Activated CD8-positive, alpha-beta memory T cell treated with anti-CD3 and anti-CD28 coated beads, Interleukin-2, amount 50 U/mL, for 48 hours (primary cell): ENCODE measurements at regions not wholly inside any gene's neighbourhood (a gene's known extent, or its start where the extent isn't known, plus 50 kb on each side); places are given as distances from the start of the nearest gene placed in this dataset.
A peak's percentile ranks its signal among the peaks of the same experiment; 100 is the strongest.
"Not testable (repeated sequence)": the region's sequence is repeated elsewhere in the genome, so short reads cannot be mapped to it uniquely, and the experiment has no call there.

Source experiments
- DNase-seq: peaks from one replicate; pipeline ENCODE4 v3.0.0-alpha.2; 2020

DNA sequence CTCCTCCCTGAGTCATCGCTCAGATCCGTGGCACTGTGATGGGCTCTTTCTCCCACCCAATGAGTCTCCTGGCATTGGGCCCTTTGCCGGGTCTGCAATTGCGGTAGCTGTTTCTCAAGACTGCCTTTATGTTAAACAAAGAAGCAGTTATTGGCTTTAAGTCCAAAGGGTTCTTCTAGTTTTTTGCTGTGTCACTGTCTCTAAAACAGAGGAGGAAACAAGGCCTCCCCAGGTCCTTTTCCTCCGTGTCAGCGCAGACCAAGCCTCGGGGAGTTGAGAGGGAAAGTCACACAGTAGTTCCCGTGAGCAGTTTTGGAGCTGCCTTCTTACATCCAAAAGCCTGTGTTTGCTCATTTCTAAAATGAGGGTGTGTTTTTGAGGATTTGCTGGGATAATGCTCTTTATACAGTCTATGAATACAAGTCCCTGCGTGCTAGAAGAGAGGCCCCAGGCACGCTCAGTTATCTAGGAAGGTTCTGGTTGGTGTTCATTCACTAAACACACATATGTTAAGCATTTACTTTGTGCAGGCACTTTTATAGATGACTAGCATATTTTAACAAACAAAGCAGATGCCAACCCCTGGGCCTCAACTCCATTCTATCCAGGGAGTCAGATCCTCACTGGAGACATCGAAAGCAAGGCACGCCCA lies 126.0 kb upstream of the PZP start:
- DNase-seq: no peak

DNA sequence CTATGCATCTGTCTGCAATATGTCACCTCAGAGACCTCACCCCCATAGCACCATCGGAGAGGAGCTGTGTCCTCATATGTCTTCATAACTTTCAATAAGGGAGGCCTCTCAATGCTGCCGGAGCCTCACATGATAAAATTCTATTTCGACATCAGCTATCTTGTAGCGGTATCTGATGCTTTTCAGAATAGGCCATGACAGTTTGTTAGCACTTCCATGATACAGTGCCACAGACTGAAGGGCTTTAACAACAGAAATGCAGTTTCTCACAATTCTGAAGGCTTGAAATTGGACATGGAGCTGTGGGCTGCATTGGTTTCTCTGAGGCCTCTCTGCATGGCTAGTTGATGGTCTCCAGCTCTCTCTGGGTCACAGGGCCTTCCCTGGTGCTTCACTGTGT lies 125.0 kb upstream of the PZP start:
- no peak for DNase-seq

DNA sequence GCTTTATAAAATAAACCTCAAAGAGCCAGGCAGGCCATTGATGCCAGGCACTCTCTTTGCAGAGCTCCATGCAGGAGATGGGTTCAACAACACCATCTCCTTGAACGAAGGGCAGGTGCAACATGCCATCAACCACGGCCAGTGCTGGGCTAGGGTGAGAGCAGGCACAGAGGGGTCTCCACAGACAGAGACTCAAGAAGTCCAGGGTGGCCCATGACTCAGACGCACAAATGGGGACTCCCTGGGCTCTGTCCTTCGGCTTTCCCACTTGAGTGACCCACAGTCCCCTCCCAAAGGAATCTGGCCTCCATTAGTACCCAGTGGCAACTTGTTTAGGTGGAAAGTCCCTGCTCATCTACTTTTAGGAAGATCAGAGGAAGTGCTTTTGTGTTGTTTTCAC lies 124.4 kb upstream of the PZP start:
- no peak for DNase-seq

DNA sequence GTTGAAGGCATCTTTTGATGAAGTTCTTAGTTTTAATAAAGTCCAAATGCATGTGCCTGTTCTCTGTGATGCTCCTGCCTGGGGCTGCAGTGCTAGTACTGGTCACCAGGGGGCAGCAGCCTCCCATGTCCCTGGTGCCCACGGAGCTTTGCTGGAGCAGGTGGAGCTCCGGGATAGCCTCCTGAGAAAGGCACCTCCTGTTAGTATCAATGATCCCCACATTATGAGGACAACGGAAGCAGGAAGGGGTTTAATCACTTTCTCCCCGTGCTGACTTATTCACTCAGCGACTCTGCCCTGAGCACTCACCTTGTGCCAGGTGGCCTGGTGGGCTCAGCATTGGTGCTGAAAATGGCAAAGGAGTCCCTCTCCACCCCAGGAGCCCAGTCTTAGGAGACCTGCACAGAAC lies 123.0 kb upstream of the PZP start:
- peak; percentile 91 for DNase-seq

DNA sequence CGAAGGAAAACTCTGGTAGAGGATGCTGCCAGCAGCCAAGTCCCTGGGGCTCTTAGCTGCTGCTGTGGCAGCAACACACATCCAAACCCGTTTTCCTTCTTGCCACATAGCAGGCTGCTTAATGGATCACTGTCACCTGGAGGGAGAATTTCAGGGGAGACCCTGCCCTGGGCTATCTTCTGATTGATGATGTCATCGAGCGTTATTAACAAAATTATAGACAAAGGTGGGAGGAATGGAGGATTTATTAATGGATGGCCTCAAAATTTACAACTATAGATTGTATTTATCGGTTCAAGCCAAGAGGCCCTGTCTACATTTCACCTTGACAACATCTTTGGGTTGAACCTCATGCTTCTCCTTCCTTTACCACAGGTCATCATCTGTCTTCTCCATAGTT lies 120.8 kb upstream of the PZP start:
- DNase-seq: no peak

DNA sequence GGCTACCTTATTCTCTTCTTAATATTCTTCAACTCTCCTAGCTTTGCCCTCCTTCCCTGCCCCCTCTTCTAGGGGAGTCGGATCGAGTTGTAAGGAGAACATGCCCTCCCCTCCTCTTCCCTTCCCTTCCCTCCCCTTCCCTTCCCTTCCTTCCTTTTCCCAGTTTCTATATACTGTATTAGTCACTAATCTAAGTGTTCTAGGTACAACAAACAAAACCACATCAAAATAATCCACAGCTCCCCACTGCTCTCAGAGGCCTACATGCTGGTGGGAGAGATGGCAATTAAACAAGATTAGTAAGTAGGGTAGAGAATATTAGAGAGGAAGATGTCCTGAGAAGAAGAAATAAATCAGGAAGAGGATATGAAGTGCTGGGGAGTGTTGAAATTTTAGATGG lies 119.9 kb upstream of the PZP start:
- DNase-seq: no peak

DNA sequence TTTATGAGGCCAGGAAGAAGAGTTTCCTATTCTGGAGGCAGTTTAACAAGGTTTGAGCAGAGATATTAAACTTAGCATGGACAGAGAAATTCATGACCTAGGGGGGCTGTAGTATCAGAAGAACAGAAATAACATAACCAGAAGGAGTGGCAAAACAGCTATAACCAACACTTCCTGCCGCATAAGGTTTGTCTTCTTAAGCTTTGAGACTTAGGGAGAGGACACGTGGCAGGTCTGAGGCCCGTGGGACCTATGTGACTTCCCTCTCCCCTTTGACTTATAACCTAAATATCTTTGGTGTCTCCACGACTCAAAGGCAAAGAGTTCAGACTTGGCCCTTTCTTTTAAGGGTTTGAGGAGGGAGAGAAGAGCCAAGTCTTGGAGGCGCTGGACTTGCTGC lies 119.1 kb upstream of the PZP start:
- no peak for DNase-seq

DNA sequence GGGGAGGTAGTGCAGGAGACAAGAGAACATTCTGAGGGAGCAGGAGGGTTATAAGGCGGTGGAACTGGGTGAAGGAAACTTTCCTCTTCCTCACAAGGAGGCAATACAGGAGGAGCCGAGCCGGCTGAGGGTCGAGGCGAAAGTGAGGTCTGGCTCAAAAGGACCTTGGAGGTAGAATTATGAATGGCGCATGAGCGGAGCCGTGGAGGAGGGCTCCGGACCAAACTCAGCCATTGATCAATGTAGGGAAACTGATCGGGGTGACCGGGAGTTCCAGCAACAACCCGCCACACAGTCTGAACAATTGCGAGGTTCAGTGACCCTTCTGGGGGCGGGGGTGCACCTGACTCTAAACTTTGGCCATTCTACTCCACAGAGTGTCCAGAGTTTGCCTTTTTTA lies 118.7 kb upstream of the PZP start:
- not testable (repeated sequence) for DNase-seq

DNA sequence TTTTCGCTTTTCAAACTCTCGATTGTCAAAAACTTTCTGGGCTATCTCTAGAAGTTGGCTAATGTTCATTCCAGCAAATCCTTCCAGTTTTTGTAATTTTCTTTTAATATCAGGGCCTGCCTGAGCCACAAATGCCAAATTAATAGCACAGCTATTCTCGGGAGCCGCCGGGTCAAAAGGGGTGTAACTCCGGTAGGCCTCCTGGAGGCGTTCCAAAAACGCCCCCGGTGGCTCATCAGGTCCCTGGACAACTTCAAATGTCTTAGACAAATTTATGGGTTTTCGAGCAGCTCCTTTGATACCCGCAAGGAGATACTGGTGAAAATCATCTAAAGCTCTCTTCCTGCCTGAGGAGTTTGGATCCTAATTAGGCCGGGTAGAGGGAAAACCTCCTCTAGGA lies 117.9 kb upstream of the PZP start:
- DNase-seq: no peak

DNA sequence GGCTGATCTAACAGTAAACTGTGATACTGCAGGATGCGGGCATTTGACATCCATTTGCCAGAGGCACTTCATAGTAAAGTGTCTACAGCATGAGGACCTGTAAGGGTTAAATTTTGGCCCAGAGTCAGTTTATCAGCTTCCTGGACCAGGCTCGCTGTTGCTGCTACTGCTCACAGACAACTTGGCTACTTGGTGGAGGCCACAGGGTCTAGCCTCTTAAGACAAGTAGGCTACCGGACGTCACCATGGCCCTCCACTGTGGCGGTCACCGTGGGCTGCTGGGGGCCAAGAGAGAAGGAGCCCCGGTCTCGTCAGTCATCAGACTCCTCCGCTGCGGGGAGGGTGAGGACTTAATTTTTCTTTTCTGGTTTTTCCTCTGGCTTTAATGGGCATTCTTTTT lies 117.3 kb upstream of the PZP start:
- no peak for DNase-seq

DNA sequence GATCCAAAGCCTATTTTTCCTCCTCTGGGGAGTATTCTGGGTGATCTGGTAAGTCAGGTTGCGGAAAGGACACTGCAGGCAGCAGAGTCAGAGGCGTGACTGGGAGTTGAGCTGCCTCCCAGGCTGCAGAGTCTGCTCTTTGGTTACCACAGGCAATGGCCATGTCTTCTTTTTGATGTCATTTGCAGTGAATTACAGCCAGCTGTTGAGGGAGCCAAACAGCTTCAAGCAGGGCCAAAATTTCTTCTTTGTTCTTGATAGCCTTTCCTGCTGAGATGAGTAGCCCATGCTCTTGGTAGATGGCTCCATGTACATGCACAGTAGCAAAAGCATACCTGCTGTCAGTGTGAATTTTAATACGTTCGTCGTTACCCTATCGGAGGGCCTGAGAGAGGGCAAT lies 116.6 kb upstream of the PZP start:
- no peak for DNase-seq

DNA sequence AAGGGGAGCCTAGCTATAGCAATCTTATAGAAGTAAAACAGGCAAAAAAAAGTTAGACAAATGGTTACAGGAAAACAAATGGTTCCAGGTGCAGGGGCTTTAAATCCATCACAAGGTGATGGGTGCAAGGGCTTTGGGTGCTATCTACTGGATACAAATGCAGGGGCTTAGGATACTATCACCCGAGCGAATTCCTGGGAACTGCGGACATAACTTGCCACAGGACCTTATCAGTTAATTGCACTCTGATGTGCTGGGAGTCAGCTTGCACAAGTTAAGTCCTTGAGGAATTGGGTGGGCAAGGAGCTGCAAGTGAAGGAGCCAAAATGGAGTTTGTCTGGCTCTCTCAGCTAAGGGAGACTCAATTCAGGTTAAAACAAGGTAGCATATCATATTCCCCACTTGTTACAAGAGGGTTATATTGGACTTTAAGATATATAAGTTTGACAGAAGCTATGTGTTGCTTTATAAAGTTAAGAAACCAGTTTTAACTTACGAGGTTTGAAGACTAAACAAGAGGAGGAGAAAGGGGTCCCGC lies 115.0 kb upstream of the PZP start:
- no peak for DNase-seq

DNA sequence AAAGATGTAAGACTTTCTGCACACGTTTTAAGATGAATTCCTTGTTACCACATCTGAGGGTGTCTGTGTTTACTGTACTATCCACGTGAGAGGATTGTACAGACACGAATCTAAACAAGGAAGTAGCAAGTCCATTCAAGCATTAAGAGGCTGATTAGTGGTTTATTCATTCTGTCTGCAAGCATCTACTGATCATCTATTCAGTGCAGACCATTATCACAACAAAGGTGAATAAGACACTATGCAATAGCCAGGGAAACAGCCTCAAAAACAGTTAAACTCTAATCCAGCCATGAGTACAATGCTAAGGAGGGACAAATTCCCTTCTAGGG lies 111.6 kb upstream of the PZP start:
- no peak for DNase-seq

DNA sequence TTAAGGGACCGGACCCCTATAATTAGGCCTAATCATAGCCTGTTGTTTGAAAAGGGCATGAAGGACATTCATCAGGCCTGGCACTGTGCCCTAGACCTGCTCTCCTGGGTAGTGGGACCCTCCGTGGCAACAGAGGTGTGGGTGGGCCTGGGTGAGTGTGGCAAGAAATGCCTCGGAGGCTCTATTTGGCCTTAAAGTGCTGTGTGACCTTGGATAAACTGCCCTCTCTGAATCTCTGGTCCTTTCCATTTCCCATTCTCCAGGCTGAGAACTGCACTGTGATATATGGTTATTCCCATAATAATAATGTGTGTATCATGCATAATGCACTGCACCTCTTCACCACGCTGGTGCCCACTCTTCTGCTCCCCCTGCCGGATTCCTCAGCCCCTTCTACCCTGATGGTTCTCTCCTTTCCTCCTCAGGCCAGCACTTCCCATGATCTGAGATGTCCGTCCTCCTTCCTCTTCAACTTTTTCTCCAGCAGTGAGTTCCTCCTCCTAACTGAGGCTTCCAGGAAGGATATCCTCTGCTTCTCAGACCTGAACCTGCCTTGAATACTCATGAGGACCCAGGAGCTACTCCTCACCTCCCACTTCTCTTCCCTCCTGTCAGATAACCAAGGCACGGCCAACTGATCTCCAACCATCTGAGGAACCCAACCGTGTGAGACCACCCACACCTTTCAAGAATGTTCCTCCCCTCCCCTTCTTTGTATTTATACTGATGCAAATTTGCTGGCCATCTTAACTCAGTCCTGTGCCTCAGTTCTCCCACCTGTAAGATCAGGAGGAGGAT lies 111.0 kb upstream of the PZP start:
- no peak for DNase-seq

DNA sequence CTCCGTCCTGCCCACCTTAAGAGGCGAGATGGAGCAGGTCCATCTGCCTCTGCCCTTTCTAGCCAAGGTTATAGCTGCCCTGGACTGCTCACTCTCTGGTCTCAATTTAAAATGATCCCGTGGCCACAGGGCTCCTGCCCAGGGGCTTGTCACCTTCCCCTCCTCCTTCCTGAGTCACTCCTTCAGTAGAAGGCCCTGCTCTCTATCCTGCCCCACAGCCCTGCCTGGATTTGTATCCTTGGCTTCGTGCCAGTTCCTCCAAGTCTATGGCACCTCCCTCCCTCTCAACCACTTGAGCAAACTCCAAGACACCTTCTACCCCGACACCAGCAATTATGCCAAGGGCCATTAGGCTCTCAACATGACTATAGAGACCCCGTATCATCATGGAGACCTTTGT lies 105.3 kb upstream of the PZP start:
- peak; percentile 23 for DNase-seq

DNA sequence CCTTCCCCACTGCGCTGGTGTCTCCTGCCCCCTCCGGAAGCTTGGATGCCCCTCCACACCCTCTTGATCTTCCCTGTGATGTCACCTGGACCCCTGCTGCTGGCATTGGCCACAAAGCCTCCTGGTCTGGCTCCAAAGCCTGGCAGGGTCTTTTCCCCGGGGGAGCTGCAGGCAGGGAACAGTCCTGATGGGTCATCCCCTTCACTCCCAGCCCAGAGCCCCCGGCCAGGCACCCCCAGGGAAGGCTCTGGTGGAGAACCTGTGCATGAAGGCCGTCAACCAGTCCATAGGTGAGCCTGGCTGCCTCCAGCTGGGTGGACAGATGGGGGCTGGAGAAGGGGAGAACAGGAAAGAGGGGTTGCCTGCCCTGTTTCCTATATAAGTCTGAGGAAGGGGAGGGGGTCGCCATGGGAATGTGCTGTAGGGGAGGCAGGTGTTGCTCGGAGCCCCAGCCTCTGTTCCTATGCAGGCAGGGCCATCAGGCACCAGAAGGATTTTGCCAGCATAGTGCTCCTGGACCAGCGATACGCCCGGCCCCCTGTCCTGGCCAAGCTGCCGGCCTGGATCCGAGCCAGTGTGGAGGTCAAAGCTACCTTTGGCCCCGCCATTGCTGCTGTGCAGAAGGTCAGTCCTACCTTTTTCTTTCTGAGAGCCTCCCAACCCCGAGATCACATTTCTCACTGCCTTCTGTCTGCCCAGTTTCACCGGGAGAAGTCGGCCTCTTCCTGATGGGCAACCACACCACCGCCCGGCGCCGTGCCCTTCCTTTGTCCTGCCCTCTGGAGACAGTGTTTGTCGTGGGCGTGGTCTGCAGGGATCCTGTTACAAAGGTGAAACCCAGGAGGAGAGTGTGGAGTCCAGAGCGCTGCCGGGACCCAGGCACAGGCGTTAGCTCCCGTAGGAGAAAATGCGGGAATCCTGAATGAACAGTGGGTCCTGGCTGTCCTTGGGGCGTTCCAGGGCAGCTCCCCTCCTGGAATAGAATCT lies 104.5 kb upstream of the PZP start:
- DNase-seq: peak; percentile 44

DNA sequence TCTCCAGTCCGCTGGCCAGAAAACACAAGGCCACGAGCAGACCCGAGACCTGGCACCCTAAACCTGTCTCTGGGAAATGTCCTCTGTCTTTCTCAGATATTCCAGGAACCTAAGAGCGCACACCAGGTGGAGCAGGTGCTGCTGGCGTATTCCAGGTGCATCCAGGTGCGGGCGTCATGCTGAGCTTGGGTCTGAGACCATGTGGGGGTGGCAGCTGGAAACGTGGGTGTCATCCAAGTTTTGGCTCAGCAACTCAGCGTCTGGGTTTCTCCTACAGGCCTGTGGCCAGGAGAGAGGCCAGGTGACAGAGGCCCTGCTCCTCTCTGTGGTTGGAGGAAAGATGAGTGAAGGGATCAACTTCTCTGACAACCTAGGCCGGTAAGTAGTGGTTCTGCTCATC lies 103.3 kb upstream of the PZP start:
- not testable (repeated sequence) for DNase-seq

DNA sequence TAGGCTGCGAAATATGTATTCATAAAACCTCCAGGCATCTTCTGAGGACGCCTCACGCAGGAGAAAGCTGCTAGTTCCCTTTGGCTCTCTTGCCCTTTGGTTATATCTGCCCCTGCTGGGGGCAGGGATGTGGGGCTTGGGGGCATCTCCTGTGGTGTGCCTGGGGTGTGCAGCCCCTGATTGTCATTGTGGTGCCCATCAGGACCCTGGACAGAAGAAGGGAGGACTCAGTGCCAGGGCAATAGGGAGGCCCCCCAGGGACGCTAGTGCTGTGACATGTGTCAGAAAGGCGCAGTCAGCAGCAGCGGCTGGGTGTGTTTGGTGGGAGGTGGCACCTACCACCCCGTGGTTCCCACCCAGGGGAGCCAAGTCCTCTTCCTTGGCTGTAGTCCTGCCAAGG lies 102.5 kb upstream of the PZP start:
- DNase-seq: not testable (repeated sequence)

DNA sequence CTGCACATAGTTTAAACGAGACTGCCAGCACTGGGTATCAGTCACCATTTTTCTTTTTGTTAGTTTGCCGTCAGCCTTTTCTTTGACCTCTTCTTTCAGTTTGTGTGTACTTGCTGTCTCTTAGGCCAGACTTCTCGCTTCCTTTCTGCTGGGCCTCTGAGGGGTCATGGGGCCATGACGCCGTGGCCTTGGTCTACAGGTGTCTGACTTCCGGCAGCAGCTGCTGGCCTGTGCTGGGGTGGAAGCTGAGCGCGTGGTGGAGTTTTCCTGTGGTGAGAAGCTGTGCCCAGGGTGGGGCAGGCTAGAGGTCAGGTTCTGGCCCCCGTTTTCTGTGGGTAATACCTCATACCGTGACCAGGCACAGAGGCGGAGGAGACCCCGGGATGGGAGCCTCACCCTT lies 101.6 kb upstream of the PZP start:
- not testable (repeated sequence) for DNase-seq

DNA sequence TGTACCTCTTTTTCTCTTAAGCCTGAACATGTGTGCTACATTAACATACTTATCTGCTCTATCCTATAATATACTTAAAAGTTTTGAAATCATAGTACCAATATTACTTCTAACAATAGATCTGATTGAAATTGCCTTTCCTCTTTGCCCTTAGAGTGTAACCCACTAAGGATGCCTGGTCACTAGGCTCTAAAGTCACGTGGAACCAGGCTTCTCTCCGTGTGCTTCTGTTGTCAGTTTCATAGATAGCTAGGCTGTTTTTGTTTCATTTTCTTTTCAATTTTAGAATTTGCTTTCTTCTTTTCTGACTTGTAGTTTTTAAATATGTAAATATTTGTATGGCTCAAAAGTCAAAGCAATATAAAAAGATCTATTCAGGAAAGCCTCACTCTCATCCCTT lies 100.5 kb upstream of the PZP start:
- not testable (repeated sequence) for DNase-seq

DNA sequence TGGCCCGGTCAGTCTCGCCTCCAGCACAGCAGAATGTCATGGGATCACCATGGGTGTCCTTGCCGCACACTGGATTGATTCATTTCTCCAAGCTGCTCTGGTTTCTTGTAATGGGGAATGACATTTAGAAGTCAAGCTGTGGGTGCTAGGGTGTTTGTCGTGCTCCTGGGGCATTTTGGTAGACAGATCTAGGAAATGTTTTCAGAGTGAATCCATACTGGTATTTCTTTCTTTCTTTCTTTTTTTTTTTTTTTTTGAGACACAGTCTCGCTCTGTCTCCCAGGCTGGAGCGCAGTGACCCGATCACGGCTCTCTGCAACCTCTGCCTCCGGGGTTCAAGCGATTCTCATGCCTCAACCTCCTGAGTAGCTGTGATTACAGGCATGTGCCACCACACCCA lies 100.0 kb upstream of the PZP start:
- not testable (repeated sequence) for DNase-seq

DNA sequence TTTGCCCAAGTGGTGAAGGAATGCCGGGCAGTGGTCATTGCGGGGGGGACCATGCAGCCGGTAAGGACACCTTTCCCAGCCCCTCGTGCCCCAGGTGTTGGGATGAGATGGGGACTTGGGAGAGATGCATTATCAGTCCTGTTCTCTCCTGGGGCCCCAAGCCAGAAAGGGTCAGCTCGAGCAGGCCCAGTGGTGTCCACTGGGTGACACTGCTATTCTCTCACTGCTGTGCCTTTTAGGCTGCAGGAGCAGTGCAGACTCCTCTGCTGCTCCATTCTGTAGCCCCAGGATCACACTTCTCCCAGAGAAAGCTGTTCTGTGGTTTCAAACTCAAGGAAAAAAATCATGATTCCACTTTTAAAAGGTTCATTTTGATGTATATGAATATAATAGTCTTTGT lies 99.1 kb upstream of the PZP start:
- not testable (repeated sequence) for DNase-seq

DNA sequence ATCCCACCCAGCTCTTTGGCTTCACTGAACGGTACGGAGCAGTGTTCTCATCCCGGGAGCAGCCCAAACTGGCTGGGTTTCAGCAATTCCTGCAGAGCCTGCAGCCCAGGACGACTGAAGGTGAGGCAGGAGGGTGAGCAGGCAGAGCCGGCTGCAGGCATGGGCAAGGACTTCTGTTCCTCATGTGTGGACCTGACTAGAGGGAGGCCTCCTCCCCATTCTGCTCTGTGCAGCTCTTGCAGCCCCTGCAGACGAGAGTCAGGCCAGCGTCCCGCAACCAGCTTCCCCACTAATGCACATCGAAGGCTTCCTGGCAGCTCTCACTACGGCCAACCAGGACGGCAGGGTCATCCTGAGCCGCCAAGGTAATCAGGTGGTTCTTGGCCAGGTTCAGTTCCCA lies 97.8 kb upstream of the PZP start:
- DNase-seq: not testable (repeated sequence)
